GM18511 (cell line): ENCODE measurements at regions not wholly inside any gene's neighbourhood (a gene's known extent, or its start where the extent isn't known, plus 50 kb on each side); places are given as distances from the start of the nearest gene placed in this dataset.

Source experiments
- ATAC-seq: cut with Tn5 transposase; IDR thresholded peaks from one replicate; pipeline ENCODE4 v1.9.1; 2021; ENCODE audit warnings: mild to moderate bottlenecking, moderate library complexity; ENCODE audit not compliant: unreplicated experiment

DNA sequence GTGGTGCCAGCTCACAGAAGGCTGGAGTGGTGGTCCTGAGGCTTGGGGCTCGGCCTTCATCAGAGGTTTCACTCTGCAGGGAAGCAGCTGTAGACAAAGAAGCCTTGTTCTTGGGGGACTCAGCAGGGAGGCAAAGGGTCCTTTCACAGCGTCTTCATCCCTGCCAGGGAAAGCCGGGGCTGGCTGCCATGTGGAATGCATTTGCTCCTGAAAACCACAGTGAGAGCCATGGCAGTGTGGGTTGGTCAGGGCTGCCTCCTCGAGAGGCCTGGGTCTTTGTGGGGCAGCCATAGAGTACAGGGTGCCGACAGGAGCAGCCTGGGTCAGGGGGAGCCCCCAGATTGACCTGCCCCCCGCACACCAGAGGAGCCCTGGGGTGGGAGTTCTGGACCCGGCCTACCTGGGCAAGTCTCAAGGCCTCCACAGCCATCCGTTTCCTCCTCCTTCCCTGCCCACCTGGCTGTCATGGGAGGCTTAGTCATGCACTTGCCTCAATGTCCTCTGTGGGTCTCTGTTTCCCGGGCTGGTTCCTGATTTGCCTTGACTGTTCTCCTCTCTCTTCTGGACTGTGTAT is 144.0 kb downstream of the CDC5L start:
- no peak for ATAC-seq

DNA sequence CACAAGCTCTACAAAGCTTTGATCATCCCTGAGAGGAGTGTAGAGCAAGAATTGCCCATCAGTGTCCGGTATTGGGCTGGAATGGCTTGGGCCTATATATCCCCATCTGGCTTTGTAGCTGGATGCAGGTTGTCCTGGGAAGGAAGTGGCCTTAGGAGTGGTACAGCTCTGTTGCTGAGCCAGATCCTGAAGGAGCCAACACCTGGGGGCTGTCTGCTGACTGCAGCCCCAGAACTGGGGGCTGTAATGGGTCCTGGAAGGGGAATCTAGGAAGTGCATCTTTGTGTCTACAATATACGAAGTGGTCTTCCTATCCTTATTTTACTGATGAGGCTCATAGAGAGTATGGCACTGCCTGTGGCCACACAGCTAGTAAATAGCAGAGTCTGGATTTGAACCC is 145.9 kb downstream of the CDC5L start:
- no peak for ATAC-seq

DNA sequence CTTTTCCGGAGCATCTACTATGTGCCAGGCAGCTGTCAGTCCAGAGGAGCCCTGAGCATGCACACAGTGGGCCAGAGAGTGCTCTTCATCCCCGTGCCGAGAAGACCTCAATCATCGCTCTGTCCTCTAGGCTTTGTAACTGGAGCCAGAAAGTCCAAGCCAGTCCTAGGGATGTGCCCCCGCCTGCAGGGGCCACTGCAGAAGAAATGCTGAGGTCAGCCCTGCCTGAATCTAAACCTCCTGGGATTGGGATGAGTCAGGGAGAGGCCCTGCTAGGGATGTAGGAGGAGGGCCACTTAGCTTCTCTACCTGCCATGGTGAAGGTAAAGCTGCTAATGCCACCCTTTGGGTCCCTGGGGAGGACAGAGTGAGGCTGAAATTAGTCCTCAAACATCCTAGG is 146.8 kb downstream of the CDC5L start:
- ATAC-seq, result no peak

DNA sequence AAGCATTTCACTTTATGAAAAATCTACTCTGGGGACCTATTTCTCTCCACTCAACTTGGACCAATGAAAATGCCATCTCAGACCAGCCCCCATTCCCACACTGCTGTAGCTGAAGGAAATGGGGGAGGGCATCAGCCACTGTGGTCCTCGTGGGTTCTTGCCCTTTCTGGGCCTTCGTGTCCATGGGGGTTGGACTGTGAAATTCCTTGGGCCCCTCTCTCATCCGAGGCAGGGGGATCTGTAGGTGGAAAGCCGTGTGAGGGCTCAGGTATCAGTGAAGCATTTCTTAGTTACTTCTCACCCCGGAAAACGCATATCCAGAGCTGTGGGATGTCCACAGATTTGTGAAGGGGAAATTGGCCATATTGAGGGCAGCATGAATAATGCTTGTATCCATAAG is 147.9 kb downstream of the CDC5L start:
- ATAC-seq, result no peak

DNA sequence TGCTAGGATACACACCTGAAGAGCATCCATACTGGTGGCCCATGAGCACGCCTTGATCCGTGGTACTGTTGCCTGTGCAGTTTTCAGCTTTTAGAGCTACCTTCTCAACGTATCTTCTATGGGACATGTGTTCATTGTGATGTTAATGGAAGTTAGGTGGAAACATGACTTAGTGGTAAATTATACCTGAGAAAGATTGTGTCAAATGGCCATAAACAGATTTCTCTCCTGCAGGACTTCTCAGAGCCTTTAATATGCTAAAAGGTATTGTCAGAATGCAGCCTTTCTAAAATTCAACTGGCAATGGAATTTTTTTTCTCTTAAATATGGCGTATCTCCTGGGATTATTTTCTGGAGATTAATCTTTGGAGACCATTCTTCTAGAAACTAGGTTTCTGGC is 148.5 kb downstream of the CDC5L start:
- ATAC-seq, result no peak

DNA sequence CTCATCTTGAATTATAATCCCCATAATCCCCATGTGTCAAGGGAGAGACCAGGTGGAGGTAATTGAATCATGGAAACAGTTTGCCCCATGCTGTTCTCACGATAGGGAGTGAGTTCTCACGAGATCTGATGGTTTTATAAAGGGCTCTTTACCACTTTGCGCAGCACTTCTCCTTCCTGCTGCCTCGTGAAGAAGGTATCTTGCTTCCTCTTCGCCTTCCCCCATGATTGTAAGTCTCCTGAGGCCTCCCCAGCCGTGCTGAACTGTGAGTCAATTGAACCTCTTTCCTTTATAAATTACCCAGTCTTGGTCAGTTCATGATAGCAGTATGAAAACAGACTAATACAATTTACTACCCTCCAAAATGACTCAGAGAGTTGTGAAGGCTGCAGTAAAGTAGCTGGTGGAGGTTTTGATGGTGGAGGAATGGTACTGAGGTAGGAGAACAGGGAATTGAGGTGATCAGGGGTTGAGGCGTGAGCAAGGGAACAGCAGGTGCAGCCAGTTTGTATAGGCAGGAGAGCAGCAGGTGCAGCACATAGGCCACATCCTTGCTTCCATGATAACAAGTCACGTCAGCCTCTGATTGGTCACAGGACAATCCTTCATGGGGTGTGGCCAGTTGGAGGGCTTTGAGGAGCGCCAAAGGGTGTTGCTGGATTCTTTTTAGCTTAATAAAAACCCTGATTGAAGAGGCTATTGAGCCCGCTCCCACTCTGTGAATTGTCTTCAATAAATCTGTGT is 150.0 kb downstream of the CDC5L start:
- no peak for ATAC-seq

DNA sequence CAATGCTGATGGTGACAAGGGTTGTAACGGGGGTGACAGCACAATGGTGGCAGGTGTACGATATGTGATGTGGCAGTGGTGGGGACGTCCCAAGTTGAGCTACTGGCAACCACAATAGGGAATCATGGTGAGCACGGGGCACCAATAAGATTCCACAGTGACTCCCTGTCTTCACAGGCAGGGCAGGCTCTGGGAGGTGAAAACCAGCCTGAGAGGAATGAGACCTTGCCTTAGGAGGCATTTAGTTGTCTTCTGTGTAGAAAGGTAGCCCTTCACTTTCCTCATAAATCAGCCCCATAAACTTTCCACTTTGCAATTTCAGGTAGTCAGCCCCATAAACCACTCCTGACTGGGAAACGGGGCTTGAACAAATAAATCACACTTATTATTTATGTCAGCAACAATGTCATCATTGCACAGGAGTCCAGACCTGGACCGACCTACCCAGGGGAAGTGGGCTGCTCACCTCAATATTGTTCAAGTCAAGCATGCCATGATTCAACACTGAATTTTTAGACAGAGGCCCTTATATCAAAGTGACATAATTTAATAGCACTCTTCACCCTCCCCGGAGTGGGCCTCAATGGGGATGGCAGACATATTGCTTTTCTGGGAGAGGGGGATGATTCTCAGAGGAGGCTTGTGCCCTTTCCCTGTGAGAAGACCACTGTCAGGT is 150.8 kb downstream of the CDC5L start:
- ATAC-seq, result no peak

DNA sequence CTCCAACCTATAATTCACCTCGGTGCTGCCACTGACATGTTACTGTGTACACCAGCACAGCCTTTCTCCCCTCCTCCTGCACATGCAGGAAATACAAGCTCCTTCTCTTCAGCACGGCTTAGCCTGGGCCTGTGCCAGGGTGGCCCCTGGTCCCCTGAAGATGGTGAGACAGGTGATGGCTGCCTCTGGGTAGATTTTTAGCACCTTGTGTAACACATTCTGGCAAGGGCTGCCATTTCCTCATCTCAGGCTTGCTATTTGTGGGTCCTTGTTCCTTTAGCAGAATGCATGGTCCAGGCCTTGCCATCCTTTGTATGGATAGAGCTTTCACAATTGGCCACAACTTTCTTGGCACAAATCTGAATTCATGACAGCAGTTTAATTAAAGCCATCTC is 151.3 kb downstream of the CDC5L start:
- ATAC-seq, result no peak

DNA sequence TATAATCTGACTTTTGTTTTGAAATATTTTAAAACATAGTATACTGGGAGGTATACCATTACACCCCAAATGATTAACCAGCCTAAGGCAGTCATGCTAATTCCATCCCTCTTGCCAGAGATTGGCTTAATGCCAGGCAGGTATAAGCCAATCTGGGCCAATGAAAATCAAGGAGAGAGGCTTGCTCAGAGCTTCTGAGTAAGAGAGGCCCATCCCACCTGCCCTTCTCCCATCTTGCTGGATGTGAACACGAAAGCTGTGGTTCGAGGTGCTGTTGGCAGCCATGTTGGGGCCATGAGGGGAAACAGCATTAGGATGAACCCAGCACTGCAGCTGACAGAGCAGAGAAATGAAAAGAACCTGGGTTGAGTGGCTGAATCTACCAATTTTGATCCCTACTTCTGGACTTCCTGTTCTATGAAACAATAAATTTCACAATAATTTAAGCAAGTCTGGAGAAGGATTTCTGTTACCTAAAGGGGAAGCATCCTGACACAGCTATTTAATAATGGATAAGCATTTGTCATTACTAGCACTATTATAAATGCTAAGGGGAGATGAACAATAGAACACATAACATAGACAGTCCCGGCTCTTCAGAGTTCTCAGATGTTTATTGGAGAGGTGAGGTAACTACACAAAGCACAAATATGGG is 152.3 kb downstream of the CDC5L start:
- ATAC-seq, result no peak

DNA sequence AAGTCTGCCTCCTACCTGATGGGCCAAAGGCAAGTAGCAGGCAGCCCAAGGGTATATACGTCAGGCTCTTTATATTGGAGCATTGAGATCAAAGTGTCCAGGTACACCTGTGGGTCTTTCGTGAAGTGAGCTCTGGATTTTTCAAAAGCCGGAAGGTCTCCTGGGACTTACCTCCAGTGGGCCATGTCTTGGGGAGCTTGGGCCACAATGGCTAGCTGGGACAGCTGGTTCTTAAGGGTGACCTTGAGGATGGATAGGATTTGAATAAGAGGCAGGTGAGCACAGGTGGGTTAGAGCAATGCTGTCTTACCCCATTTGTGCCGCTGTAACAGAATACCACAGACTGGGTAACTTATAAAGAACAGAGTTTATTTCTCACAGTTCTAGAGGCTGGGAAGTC is 153.4 kb downstream of the CDC5L start:
- ATAC-seq, result no peak

DNA sequence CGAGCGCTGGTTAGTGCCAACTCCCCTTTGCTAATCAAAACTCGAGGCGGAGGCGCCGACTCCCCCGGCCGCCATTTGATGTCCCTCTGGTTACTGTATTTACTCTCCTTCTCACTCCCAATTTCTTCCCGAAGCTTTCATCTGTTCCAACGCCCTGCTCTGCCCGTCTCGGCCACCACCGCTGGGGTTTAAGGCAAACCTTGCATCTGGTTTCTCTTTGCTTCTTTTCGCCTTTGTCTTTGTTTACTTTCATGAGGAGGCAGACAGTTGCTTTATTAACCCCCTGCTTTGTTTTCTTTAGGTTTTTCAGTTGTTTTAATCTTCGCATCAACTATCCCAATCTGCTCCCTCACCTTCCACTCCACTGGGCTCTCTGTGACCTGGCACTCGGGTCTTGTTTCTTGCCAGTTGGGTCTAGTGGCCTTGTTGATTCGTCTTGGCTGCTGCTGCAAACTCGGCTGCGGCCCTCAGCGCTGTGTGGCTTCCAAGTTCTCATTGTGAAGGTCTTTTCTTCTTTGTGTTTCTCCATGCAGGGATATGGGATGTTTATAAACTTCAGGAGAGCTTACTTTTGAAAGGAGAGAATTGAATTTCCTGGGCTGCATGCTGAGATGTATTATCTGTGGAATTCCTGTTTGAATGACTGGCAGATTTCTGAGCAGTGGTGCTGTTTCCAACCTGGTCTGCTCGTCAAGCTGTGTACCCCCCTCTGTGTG is 155.1 kb downstream of the CDC5L start:
- ATAC-seq, result no peak

DNA sequence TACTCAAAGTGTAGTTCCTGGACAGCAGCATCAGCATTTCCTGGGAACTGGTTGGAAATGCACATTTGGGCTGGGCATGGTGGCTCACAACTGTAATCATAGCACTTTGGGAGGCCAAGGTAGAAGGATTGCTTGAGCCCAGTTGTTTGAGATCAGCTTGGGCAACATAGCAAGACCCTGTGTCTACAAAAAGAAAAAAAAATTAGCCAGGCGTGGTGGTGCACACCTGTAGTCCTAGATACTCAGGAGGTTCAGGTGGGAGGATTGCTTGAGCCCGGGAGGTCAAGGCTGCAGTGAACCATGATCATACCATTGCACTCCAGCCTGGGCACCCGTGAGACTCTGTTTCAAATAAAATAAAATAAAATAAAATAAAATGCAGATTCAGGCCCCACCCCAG is 156.2 kb downstream of the CDC5L start:
- ATAC-seq, result no peak

DNA sequence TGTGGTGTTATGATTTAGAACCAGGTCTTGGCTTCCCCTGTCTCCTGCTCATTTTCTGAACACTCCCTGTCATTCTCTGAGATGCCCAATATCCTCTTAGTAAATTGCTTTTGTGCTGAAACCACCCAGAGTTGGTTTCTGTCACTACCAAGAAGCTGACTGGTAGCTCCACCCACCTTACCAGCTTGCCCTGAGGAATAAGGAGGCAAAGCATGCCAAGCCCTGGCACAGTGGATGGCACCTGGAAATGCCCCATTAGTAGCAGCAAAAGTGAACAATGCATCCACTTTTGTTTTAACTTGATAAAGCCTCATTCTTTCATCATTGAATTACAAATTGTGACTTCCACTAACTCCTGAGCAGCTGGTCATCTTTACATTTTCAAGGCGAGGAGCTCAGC is 157.7 kb downstream of the CDC5L start:
- no peak for ATAC-seq

DNA sequence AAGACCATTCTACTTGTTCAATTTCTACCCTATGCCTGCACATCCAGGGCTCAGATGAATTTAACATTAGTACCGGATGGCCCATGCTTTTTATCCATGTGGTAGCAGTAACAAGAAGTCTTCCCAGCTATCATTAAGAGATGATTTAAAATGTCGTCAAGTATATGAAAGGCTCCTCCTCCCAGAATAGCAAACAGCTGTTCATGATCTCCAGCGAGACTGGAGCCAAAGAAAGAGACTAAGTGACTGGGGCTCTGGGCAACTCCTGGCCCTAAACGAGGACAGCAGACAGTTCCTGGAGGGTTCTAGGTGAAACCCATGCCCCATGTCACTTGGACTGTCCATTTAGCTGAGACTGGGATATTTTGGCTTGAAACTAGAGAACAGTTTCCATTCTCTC is 160.8 kb downstream of the CDC5L start:
- ATAC-seq, result no peak

DNA sequence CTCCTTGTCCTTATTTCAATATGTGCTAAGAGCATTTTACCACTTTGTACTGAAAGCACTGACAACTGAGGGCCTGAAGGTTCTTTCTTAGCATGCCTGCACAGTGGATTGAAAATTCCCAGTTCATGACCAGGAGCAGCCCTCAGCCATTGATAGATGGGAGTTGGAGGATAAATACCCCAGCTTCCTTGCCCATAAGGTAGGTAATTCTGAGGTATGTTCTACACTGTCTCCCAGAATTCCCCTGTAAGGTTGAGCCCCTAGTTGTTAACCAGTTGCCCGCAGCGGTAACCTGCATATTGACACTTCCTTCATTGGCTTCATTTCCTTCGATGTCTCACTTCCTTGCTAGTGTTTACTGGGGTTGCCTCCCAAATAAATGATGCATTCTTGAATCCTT is 162.0 kb downstream of the CDC5L start:
- no peak for ATAC-seq

DNA sequence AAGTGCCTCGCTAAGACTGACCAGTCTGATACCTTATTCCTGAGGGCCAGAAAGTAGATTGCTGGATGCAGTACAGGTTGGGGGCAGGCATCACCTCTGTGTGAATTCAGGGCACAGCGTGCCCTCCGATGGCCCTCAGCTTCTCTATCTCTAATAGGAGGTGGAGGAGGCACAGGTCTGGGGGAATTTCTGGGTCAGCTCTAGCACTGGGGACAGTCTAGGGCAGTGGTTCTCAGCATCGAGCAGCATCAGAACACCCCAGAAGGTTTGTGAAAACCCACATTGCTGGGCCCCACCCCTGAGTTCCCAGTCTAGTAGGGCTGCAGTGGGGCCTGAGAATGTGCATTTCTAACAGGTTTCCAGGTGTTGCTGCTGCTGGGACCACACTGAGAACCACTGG is 166.7 kb downstream of the CDC5L start:
- no peak for ATAC-seq

DNA sequence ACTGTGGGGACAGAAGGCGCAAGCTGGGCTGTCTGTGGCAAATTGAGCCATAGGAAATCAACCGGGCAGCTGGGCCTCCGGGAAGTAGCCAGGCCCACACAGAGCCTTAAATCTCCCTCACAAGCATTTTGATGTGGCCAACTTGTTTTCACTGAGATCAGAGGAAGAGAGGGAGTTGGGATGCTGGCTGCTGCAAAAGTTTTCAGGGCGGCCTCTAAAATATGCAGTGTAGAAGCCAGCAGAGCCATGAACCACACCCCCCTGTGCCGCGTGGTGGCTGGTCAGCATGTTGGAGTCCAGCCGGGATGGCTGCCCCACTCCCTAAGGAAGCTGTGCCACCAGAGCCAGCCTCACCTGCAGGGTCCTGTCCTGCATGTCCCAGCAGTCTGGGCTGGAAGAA is 167.4 kb downstream of the CDC5L start:
- ATAC-seq, result no peak

DNA sequence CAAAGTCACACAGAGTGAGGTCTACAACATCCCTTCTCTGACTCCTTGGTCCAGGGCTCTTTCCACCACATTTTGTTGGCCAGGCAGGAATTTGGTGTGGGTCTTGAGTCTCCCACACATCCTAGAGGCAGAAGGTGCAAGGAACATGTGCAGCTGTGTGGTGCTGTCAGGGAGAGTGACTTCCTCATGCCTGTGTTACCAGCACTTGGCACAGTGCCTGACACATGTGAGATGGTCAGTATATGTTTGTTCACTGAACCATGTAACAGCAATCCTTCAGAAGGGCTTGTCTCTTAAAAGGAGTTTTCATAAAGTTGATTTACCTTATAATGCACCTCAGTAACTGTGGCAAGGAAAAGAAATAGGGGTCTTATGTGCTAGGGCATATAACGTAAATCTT is 168.5 kb downstream of the CDC5L start:
- no peak for ATAC-seq

DNA sequence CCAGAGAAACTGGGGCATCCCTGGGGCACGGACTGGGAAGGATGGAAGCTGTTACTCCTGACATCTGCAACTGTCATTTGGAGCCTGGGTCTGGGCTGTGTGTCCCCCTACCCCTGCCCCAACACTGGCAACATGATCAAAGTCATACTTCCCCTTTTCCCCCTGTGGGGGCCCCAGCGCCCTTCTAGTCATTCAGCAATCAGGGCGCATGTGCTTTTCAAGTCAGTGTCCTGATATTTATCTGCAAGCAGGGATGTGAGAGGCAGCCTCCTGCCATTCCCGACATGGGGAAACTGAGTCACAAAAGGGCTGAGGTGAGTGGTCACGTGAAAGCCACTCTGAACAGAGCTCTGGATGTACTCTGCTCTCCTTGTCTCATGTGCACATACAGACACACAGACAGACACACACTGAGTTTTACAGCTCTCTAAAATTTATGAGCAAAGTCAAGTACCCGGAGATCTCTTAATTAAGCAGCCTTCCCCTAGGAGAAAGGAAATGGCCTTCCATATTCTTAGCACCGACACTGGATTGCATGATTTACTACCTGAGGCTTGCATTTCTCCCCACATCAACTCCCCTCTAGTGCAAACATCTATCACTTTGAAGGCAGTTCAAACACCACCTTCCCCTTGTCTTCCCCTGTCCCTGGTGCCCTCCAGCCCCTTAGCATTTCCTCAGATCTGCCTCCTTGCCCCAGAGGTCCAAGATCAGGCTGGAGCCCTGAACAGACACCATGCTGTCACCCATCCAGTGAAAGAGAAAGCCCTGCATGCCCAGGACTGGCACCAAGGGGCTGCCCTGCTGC is 170.7 kb downstream of the CDC5L start:
- no peak for ATAC-seq

DNA sequence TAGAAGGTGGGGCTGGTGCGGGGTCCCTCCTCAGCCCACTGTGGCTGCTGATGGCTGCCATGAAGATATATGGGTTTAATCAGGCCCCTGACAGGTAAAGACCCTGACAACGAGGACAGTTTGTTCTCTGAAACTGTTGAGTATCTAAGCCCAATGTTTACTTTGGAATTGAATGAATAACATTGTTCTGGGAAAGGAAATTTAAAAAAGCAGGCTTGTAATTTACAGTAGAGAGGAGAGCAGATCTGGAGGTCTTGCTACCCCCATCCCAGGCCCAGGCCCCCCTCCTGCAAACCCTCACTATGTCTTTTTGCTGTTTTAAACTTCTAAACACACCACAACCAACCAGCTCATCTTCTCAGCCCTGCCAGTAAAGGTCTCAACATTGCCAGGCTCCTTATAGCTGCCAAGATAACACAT is 171.3 kb downstream of the CDC5L start:
- ATAC-seq, result no peak
